Gastroesophageal sphincter (tissue), 4 donors: ENCODE measurements at regions not wholly inside any gene's neighbourhood (a gene's known extent, or its start where the extent isn't known, plus 50 kb on each side); places are given as distances from the start of the nearest gene placed in this dataset.
"Not testable (repeated sequence)": the region's sequence is repeated elsewhere in the genome, so short reads cannot be mapped to it uniquely, and the experiment has no call there.

ENCODE experiments used
- ATAC-seq: fragments of 150-250 bp; one replicate; pipeline ENCODE4 v1.9.1; 2016; ENCODE audit warnings: mild to moderate bottlenecking, moderate library complexity
- H3K27ac ChIP-seq, 4 donors: fragments of 200-600 bp; sonication (generic) in 3 of 4; 1 replicate in 3 of 4; 2 replicates in 1 of 4; pipeline ENCODE4 v1.5.1; 2016 to 2019
- H3K27me3 ChIP-seq: fragments of 200-600 bp; sonication (generic); one replicate; pipeline ENCODE4 v1.5.1; 2019
- H3K36me3 ChIP-seq, 2 donors: fragments of 200-600 bp; sonication (generic); one replicate each; pipeline ENCODE4 v1.5.1; 2019; ENCODE audit warnings: control low read depth in 1 of 2
- H3K4me1 ChIP-seq, 3 donors: fragments of 200-600 bp; sonication (generic); 1 replicate in 2 of 3; 2 replicates in 1 of 3; pipeline ENCODE4 v1.5.1; 2016 to 2019; ENCODE audit warnings: control low read depth in 2 of 3
- H3K4me3 ChIP-seq, 2 donors: fragments of 200-600 bp; sonication (generic); one replicate each; pipeline ENCODE4 v1.5.1; 2019; ENCODE audit warnings: mild to moderate bottlenecking in 1 of 2, moderate library complexity in 1 of 2
- H3K9me3 ChIP-seq, 3 donors: fragments of 200-600 bp; sonication (generic); one replicate each; pipeline ENCODE4 v1.5.1; 2017 to 2019; ENCODE audit warnings: control low read depth in 2 of 3
- CTCF ChIP-seq, 4 experiments: fragments of 200-600 bp in 2 of 4; fragments of 450-650 bp in 2 of 4; sonication (generic) in 1 of 4; IDR thresholded peaks; one replicate each; pipeline ENCODE4 v1.5.1; 2017 to 2019; ENCODE audit warnings: antibody characterized with exemption in 4 of 4, mild to moderate bottlenecking in 2 of 4, moderate library complexity in 2 of 4
- EP300 ChIP-seq: sonication (generic); formaldehyde crosslinking; IDR thresholded peaks from one replicate; pipeline ENCODE4 v1.6.1; 2017; ENCODE audit warnings: antibody characterized with exemption, mild to moderate bottlenecking
- POLR2A ChIP-seq, 2 donors: fragments of 450-650 bp; IDR thresholded peaks; one replicate each; pipeline ENCODE4 v1.6.1; 2017; ENCODE audit warnings: antibody characterized with exemption in 2 of 2, mild to moderate bottlenecking in 2 of 2, moderate library complexity in 1 of 2
- POLR2AphosphoS5 ChIP-seq: sonication (generic); formaldehyde crosslinking; IDR thresholded peaks from one replicate; pipeline ENCODE4 v1.6.1; 2017; ENCODE audit warnings: antibody characterized with exemption
- WGBS, 2 donors: methylation state at CpG; one replicate each; pipeline ENCODE4 v1.1.5; 2018; ENCODE audit warnings: low coverage in 1 of 2; 5-methylcytosine and 5-hydroxymethylcytosine counted together

GRCh38 chr22:34841331-34841771 lies 224.6 kb upstream of the ISX start:
- Histone ChIP-seq H3K27me3 (peaks cover 12% of the 10 kb centered on the region), H3K4me3 (no peak overlapping the region), H3K27ac (no peak overlapping the region), H3K9me3 (no peaks in the 10 kb centered on the region), H3K4me1 (no peaks in the 10 kb centered on the region), H3K36me3 (no peaks in the 10 kb centered on the region)
- TF ChIP-seq POLR2A (IDR thresholded peaks at IDR 0.05) (no peak), POLR2AphosphoS5 (no peak), EP300 (no peak), CTCF (IDR thresholded peaks at IDR 0.05) (no peak)
- 48 to 74% methylated on average over 2 to 3 of the region's 3 CpGs for WGBS, 2 donors
- ATAC-seq, result no peak

- no peak for ATAC-seq
Observed at GRCh38 chr22:34841911-34842310, 224.0 kb upstream of the ISX start.

GRCh38 chr22:34842630-34843029 lies 223.3 kb upstream of the ISX start:
- no peak overlapping the region for H3K27ac ChIP-seq
- no peak for ATAC-seq
- no peaks in the 10 kb centered on the region for H3K9me3 ChIP-seq
- H3K4me3 ChIP-seq, result no peak overlapping the region
- H3K36me3 ChIP-seq, result no peaks in the 10 kb centered on the region
- H3K27me3 ChIP-seq, result peaks cover 12% of the 10 kb centered on the region
- TF ChIP-seq CTCF (IDR thresholded peaks at IDR 0.05) (no peak), POLR2A (IDR thresholded peaks at IDR 0.05) (no peak), EP300 (no peak), POLR2AphosphoS5 (no peak)
- WGBS, 2 donors, result 93% methylated on average over 2 of the region's 2 CpGs; no CpG with 5 or more reads in 1 of the 2 donors
- no peaks in the 10 kb centered on the region for H3K4me1 ChIP-seq

More at GRCh38 chr22:34841911-34842310, 224.0 kb upstream of the ISX start:
- H3K4me1 ChIP-seq, result no peaks in the 10 kb centered on the region
- no peak overlapping the region for H3K27ac ChIP-seq
- WGBS, 2 donors, result 58 to 68% methylated on average over 4 of the region's 4 CpGs
- H3K27me3 ChIP-seq, result peaks cover 12% of the 10 kb centered on the region
- H3K4me3 ChIP-seq, result no peak overlapping the region
- H3K36me3 ChIP-seq, result no peaks in the 10 kb centered on the region
- no peaks in the 10 kb centered on the region for H3K9me3 ChIP-seq
- no peak for TF ChIP-seq POLR2AphosphoS5
- TF ChIP-seq POLR2A (IDR thresholded peaks at IDR 0.05), result no peak
- TF ChIP-seq CTCF (IDR thresholded peaks at IDR 0.05), result no peak
- TF ChIP-seq EP300, result no peak

GRCh38 chr22:34843743-34844142 lies 222.2 kb upstream of the ISX start:
- 0% methylated on average over 1 of the region's 1 CpG; no CpG with 5 or more reads in 1 of the 2 donors for WGBS, 2 donors

GRCh38 chr22:34845391-34845790 lies 220.6 kb upstream of the ISX start:
- no peaks in the 10 kb centered on the region for H3K9me3 ChIP-seq
- H3K36me3 ChIP-seq, result no peaks in the 10 kb centered on the region
- no peak overlapping the region for H3K27ac ChIP-seq
- ATAC-seq, result no peak
- TF ChIP-seq CTCF (IDR thresholded peaks at IDR 0.05), result no peak
- TF ChIP-seq POLR2A (IDR thresholded peaks at IDR 0.05), result no peak
- TF ChIP-seq POLR2AphosphoS5, result no peak
- no peak for TF ChIP-seq EP300
- H3K4me1 ChIP-seq, result no peaks in the 10 kb centered on the region
- H3K27me3 ChIP-seq, result peaks cover 12% of the 10 kb centered on the region
- no peak overlapping the region for H3K4me3 ChIP-seq
- 100% methylated on average over 1 of the region's 2 CpGs; no CpG with 5 or more reads in 1 of the 2 donors for WGBS, 2 donors

More at GRCh38 chr22:34843743-34844142, 222.2 kb upstream of the ISX start:
- not testable (repeated sequence) for H3K36me3 ChIP-seq, H3K4me1 ChIP-seq, H3K9me3 ChIP-seq, H3K4me3 ChIP-seq, ATAC-seq, H3K27ac ChIP-seq
- H3K27me3 ChIP-seq, result peaks cover 12% of the 10 kb centered on the region
